ENCODE measurements at regions not wholly inside any gene's neighbourhood (a gene's known extent, or its start where the extent isn't known, plus 50 kb on each side); places are given as distances from the start of the nearest gene placed in this dataset.
"Not testable (repeated sequence)": the region's sequence is repeated elsewhere in the genome, so short reads cannot be mapped to it uniquely, and the experiment has no call there.

DNA sequence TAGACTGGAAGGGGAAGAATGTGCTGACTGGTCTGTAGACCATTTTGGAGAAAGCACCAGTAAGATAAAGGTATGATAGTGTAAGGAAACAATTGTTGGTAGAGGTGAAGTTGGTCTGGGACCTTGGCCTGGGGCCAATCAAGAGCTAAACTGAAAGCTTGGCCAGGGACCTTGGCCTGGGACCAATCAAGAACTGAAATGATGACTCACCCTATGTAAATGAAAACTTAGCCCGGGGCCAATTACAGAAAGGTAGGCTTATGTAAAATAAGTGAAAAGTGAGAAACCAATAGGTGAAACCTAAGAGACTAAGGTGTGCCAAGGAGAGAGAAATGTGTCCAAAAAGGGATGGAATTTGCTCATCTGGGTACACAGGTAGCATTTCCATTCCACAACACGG is 776.0 kb downstream of the C12orf50 start:
- H3K4me3 ChIP-seq (ENCODE audit: low read depth, low read length): no peak overlapping the region
- no peak for DNase-seq (ENCODE audit: low read depth)

DNA sequence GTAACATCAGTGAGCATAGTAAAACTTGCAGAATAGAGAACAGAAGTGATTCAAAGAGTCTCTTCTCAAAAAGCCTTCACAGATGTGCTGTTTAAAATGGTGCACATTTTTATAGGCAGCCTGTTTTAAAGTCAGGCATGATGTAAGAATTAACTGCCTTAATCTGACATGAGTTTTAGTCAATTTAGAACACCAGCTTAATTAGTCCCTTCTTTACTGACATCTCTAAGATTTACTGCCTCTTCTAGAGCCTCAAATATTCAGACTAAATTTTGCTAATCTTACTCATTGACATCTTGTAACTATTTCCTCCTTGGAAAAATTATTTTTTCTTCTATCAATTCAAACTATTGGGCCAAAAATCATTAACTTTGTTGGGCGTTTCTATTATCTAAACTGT is 782.5 kb downstream of the C12orf50 start:
- H3K4me3 ChIP-seq (ENCODE audit: low read depth, low read length): no peak overlapping the region
- no peak for DNase-seq (ENCODE audit: low read depth)

DNA sequence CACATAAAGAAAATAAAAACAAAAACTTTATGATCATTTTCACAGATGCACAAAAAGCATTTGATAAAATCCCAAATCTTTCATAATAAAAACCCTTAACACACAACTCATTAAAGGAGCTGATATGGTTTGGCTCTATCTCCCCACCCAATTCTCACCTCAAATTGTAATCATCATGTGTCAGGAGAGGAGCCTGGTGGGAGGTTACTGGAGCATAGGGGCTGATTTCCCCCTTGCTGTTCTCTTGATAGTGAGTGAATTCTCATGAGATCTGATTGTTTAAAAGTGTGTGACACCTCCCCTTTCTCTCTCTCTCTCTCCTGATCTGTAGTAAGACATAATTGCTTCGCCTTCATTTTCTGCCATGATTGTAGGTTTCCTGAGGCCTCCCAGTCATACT is 790.7 kb downstream of the C12orf50 start:
- H3K4me3 ChIP-seq (ENCODE audit: low read depth, low read length): no peak overlapping the region
- no peak for DNase-seq (ENCODE audit: low read depth)

DNA sequence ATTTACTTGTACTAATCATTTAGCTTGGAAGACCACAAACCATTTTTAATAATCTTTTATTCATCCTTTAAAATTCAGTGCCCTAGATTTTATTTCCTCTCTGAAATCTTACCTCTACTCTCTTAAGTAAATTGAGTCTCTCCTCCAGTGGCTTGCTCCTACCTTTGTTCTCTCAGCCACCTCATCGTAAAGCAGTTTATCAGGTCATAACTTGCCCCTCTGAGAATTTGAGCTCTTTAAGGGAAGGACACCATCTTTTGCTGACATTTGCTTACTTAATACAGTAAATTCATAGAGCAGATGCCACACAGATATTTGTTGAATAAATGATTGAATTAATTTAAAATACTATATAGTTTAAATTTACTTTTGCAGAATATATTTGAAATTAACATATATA is 794.3 kb downstream of the C12orf50 start:
- no peak for DNase-seq (ENCODE audit: low read depth)
- H3K4me3 ChIP-seq (ENCODE audit: low read depth, low read length): no peak overlapping the region

DNA sequence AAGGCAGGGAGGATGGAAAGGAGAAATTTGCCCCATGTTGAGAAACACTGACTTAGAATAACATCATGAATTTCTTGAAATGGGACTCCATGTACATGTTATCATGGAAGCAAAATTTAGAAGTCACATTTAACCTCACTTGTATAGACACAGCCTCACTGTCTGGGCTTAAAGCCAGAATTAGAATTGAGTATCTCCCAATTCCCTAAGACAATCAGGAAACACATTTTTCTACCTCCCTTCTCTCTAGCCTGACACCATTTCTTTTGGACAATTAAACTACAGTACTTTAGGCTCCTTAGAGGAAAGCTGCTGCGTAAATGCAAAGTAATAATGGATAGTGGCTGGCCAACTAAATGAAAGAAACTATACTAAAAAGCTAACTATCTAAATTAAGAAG is 795.5 kb downstream of the C12orf50 start:
- no peak overlapping the region for H3K4me3 ChIP-seq (ENCODE audit: low read depth, low read length)
- peak; percentile 67 for DNase-seq (ENCODE audit: low read depth)

DNA sequence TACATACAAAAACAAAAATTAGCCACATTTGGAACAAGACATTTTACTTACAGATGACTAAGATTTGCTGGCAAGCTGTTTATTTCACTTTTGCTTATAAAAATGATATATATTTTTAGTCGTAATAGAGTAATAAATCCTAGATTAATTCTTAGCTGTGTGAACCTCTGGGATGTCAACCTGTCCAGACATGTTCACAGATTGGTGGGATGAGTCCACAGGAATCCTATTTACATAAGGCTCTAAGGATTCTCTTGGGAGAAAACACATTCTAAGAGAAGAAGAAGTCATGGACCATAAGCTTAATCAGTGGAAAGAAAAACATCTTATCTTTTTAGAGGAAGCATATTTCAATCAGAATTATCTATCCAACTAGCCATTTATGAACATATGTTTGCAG is 797.4 kb downstream of the C12orf50 start:
- H3K4me3 ChIP-seq (ENCODE audit: low read depth, low read length): no peak overlapping the region
- no peak for DNase-seq (ENCODE audit: low read depth)

DNA sequence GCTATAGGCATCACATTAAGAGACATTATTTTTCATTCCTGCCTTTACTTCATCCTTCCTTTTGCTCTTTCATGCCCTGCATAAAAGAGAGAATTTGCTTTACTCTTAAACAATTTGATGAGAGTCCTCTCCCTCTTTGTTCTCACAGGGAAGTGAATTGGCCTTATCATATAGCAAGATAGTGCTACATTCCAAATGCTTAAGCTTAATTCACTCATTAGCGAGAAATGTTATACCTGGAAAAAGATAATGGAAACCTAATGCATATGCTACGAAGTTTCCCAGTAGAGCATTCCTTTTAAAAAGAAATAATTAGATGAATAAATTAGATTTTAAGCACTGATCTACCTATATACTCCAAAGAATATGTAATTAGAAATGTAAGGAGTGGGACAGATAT is 798.8 kb downstream of the C12orf50 start:
- no peak overlapping the region for H3K4me3 ChIP-seq (ENCODE audit: low read depth, low read length)
- DNase-seq (ENCODE audit: low read depth): no peak

DNA sequence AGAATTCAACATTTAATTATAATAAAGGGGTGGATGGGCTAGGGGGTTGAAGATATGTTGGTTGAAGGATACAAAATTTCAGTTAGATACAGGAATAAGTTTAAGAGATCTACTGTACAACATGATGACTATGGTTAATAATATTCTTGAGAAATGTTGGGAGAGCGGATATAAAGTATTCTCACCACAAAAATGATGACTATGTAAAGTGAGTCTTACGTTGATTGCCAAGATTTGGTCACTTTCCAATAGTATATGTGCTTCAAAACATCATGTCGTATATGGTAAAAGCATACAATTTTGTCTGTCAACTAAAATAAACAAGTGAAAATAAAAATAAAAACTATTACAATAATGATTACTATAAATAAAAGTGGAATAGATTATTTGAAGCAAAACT is 802.0 kb downstream of the C12orf50 start:
- DNase-seq (ENCODE audit: low read depth): no peak
- no peak overlapping the region for H3K4me3 ChIP-seq (ENCODE audit: low read depth, low read length)

DNA sequence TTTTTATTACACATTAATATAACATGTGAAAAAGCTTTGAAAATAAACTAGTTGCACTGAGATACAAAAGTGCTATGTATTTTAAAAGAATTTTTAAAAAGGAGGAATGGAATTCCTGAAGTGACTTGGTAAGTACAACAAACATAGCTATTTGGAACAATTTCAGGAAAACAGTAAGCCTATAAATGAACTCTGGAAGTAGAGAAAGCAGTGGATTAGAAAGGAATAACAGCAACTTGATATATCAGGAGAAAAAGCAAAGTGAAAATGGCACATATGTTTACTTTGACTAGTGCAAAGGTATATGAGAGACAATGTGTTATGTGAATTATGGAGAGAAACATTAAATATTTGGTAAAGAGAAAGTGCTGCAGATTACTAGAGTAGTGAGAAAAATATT is 811.7 kb downstream of the C12orf50 start:
- DNase-seq (ENCODE audit: low read depth): no peak
- H3K4me3 ChIP-seq (ENCODE audit: low read depth, low read length): no peak overlapping the region

DNA sequence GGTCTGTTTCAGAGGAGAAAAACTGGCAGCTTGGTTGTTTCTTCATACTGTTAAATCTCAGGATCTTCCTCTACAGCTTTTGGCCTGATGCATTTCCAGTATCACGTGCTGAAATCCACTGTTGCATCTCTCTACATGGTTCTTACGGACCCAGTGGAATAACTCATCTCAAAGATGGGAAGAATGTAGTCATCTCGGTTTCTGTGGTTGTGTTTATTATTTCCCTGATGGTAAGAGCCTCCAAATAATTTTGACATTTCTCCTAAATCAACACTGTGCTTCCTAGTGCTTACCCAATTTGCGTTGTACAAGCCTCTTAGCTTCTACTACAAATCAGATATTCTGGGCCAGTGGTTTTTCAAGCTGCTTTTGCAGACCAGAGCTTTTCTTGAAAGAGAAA is 812.8 kb downstream of the C12orf50 start:
- H3K4me3 ChIP-seq (ENCODE audit: low read depth, low read length): no peak overlapping the region
- peak; percentile 85 for DNase-seq (ENCODE audit: low read depth)

DNA sequence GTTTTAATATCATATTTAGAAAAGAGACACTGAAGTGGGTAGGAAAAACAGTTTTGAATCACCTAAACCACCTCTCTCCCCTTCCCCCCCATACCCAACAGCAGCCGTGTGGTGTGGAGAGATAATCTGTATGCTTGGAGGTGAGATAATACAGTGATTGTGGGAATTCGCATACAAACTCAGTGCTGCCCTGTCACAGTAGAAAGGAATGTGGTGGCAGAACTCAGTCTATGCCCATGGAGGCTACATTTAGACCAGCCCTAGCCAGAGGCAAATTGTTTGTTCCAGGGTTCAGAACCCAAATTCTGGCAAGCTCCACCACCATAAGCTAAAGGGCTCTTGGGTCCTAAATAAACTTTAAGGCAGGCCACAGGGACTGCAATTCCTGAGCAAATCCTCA is 827.0 kb downstream of the C12orf50 start:
- DNase-seq (ENCODE audit: low read depth): no peak
- H3K4me3 ChIP-seq (ENCODE audit: low read depth, low read length): no peak overlapping the region

DNA sequence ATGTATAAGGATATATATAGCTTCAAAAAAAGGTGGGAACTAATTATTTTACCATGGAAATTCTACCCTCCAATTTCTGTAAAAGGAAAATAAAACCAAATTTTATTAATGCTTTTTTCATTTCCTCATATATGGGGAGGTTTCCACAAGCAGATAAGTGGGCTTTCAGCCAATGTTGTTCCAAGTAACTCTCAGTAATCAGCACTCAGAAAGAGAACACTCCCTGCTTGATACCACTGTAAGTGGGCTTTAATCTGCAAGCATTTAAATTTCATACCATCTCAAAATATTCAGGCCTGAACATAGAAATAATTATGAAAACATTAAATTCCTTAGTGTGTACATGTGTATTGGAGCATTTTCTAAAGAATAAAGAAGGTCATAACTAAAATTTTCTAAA is 827.6 kb downstream of the C12orf50 start:
- DNase-seq (ENCODE audit: low read depth): no peak
- H3K4me3 ChIP-seq (ENCODE audit: low read depth, low read length): no peak overlapping the region

DNA sequence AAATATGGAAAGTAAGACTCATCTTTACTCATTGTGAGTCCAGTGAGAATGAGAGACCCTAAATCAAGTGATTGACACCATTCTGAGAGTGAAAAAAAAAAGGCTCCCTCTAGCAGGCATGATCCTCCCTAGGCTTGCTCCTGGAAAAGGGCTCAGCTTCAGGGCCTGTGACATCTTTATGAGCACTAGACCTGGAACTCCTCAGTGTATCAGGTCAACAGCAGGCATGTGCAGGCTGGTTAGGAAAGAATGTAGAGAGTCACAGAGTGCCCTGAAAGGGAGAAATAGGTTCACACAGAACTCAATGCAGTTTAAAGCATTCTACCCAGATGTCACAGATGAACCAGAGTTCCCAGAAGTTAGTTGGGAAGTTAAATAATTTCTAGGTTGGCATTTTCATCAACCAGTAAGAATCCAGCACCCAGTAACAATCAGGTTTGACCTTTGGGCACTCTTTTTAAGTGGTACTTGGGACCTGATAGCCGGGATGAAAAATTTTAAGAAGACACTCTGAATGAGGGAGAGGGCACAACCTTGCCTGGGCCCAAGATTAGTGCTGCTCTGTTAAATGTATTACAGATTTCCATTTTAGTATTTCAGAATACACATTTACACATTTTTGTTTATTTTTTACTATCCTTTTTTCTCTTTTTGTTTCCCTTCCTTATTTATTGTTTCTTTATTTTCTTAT is 828.8 kb downstream of the C12orf50 start:
- DNase-seq (ENCODE audit: low read depth): no peak
- H3K4me3 ChIP-seq (ENCODE audit: low read depth, low read length): no peak overlapping the region

DNA sequence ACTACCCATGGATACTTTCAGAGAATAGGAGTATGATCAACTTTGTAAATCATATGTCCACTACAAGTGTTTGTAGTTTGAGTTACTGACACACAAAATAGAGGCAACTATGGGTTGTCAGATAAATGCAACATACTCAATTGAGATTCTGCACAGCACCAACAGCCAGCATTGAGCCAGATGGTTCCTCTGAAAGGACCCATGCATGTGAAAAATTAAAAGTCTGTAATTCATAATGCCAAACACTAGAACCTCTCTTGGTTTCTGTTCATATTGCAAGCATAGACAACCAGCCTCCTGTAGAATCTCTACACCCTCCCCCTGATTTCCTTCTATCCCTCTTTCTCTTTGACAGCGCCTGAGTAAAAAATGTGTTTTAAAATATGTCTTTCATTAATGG is 831.0 kb downstream of the C12orf50 start:
- no peak for DNase-seq (ENCODE audit: low read depth)
- no peak overlapping the region for H3K4me3 ChIP-seq (ENCODE audit: low read depth, low read length)

DNA sequence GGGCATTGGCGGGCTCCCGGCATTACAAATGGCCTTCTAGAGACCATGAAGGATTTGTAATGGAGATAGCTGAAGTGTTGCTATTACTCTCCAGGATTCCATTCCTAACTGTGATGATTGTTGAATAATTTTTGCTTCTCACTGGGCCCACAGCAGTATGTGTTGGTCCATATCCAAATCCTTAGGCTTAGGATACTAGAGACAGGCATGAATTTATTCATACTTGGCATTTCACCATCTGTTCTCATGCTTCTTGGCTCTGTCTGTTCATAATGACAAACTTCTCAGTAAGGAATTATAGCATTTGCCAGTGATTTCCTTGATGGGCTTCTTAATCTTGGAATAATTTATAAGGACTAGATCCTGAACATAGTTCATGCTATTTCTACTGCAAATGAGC is 832.9 kb downstream of the C12orf50 start:
- no peak overlapping the region for H3K4me3 ChIP-seq (ENCODE audit: low read depth, low read length)
- peak; percentile 3 for DNase-seq (ENCODE audit: low read depth)

DNA sequence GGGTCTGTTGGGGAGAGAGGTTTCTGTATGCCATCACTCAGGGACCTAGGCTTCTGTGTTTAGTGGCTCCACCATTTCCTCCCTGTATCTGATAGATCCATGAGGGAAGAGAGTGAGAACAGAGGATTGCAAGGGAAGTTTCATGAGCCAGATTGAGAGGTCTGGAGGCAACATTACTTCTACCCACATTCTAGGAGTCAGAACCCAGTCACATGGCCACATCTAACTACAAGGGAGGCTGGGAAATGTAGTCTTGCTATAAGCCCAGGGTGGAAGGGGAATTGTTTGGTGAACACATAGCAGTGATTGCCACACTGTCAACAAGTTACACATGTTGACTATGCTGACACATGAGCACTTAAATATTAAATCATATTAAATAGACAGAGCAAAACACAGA is 834.8 kb downstream of the C12orf50 start:
- DNase-seq (ENCODE audit: low read depth); H3K4me3 ChIP-seq (ENCODE audit: low read depth, low read length): not testable (repeated sequence)

DNA sequence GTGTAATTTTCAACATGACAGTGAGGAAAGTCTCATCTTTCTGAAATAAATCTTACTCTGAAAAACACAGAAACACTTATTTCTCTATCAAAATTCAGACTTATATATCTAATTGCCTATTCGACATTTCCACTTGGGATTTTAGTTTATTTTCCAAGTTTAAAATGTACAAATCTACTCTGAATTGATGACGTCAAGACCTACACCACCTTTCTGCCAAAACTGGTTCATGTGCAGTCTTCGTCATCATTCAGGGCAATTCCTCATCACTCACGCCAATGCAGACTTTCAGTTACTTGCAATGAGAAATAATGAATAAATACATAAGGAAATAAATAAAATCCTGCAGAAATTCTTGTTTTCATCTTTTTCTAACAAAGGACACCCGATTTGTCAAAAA is 843.8 kb downstream of the C12orf50 start:
- no peak for DNase-seq (ENCODE audit: low read depth)

DNA sequence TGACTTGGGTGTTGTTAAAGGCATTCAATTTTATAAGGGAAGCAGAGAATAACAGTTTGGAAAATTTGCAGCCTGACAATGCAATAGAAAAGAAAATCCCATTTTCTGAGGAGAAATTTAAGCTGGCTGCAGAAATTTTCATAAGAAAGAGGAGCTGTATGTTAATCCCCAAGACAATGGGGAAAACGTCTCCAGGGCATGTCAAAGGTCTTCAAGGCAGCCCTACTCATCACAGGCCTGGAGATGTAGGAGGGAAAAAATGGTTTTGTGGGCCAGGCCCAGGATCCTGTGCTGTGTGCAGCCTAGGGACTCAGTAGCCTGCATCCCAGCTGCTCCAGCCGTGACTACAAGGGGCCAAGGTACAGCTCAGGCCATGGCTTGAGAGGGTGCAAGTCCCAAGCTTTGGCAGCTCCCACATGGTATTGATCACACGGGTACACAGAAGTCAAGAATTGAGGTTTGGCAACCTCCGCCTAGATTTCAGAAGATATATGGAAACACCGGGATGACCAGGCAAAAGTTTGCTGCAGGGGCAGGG is 846.4 kb downstream of the C12orf50 start:
- no peak overlapping the region for H3K4me3 ChIP-seq (ENCODE audit: low read depth, low read length)
- DNase-seq (ENCODE audit: low read depth): no peak

More for the DNA sequence above, 843.8 kb downstream of the C12orf50 start:
- no peak overlapping the region for H3K4me3 ChIP-seq (ENCODE audit: low read depth, low read length)

DNA sequence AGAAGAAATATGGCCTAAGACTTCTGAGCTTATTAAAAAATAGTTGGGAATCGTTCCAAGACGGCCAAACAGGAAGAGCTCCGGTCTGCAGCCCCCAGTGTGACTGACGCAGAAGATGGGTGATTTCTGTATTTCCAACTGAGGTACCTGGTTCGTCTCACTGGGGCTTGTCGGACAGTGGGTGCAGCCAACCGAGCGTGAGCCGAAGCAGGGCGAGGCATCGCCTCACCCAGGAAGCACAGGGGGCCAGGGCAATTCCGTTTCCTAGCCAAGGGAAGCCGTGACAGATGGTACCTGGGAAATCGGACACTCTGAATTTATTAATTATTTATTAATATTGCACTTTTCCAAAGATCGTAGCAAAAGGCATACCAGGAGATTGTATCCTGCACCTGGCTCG is 857.8 kb downstream of the C12orf50 start:
- DNase-seq (ENCODE audit: low read depth): no peak

DNA sequence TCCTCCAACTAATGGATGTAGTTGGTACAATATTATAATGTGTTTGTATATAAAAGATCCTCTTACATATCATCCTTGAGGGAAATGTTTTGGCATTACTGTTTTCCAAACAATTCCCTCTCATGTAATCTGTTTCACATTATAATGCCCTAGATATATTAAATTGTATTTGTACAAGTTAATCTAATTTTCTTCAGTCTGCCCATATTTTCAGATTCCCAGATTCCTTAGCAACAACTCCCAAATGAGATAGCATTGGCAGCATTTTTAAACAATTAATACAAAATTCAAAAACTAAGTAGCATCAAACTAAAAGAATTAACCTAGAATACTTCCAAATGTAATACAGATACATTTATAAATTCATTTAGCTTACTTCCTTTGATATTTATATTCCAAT is 860.2 kb downstream of the C12orf50 start:
- DNase-seq (ENCODE audit: low read depth): no peak
- H3K4me3 ChIP-seq (ENCODE audit: low read depth, low read length): no peak overlapping the region

More for the DNA sequence above, 857.8 kb downstream of the C12orf50 start:
- H3K4me3 ChIP-seq (ENCODE audit: low read depth, low read length): no peak overlapping the region

DNA sequence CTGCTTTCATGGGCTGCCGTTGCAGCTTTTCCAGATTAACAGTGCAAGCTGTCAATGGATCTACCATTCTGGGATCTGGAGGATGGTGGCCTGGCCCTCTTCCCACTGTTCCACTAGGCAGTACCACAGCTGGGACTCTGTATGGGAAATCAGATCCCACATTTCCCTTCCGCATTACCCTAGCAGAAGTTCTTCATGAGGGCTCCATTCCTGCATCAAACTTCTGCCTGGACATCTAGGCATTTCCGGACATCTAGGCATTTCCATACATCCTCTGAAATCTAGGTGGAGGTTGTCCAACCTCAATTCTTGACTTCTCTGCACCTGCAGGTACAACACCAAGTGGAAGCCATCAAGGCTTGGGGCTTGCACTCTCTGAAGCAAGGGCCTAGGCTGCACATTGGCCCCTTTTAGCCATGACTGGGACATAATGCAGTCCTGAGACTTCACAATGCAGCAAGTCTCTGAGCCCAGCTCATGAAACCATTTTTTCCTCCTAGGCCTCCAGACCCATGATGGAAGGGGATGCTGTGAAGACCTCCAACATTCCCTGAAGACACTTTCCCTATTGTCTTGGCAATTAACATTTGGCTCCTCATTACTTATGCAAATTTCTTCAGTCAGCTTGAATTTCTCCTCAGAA is 863.3 kb downstream of the C12orf50 start:
- no peak for DNase-seq (ENCODE audit: low read depth)
- H3K4me3 ChIP-seq (ENCODE audit: low read depth, low read length): no peak overlapping the region
